ENCODE measurements at regions not wholly inside any gene's neighbourhood (a gene's known extent, or its start where the extent isn't known, plus 50 kb on each side); places are given as distances from the start of the nearest gene placed in this dataset.

- in situ Hi-C loops (cut with MboI; ENCODE audit: low pct_unique_long_range_greater_than_20kb, low sequenced_read_pairs): no loop called here
- DNase-seq: no peak
Measured at GRCh38 chr9:135262248-135262647, 174.8 kb downstream of the OLFM1 start.

GRCh38 chr9:135263511-135263910, 176.0 kb downstream of the OLFM1 start:
- DNase-seq: no peak
- in situ Hi-C loops (cut with MboI; ENCODE audit: low pct_unique_long_range_greater_than_20kb, low sequenced_read_pairs): no loop called here

GRCh38 chr9:135265931-135266330, 178.5 kb downstream of the OLFM1 start:
- in situ Hi-C loops (cut with MboI; ENCODE audit: low pct_unique_long_range_greater_than_20kb, low sequenced_read_pairs): no loop called here
- no peak for DNase-seq

GRCh38 chr9:135267191-135267809, 179.8 kb downstream of the OLFM1 start:
- no peak for DNase-seq
- in situ Hi-C loops (cut with MboI; ENCODE audit: low pct_unique_long_range_greater_than_20kb, low sequenced_read_pairs): no loop called here

- no peak for DNase-seq
- in situ Hi-C loops (cut with MboI; ENCODE audit: low pct_unique_long_range_greater_than_20kb, low sequenced_read_pairs): no loop called here
Measured at GRCh38 chr9:135268031-135268430, 180.6 kb downstream of the OLFM1 start.

- in situ Hi-C loops (cut with MboI; ENCODE audit: low pct_unique_long_range_greater_than_20kb, low sequenced_read_pairs): no loop called here
- no peak for DNase-seq
Measured at GRCh38 chr9:135268981-135269380, 181.5 kb downstream of the OLFM1 start.

- no peak for DNase-seq
- in situ Hi-C loops (cut with MboI; ENCODE audit: low pct_unique_long_range_greater_than_20kb, low sequenced_read_pairs): no loop called here
Measured at GRCh38 chr9:135269912-135270830, 182.7 kb downstream of the OLFM1 start.

- in situ Hi-C loops (cut with MboI; ENCODE audit: low pct_unique_long_range_greater_than_20kb, low sequenced_read_pairs): no loop called here
- DNase-seq: no peak
Measured at GRCh38 chr9:135271425-135271824, 184.0 kb downstream of the OLFM1 start.

- no peak for DNase-seq
- in situ Hi-C loops (cut with MboI; ENCODE audit: low pct_unique_long_range_greater_than_20kb, low sequenced_read_pairs): no loop called here
Measured at GRCh38 chr9:135272608-135273007, 185.1 kb downstream of the OLFM1 start.

- in situ Hi-C loops (cut with MboI; ENCODE audit: low pct_unique_long_range_greater_than_20kb, low sequenced_read_pairs): no loop called here
- no peak for DNase-seq
Measured at GRCh38 chr9:135273008-135273407, 185.5 kb downstream of the OLFM1 start.

- in situ Hi-C loops (cut with MboI; ENCODE audit: low pct_unique_long_range_greater_than_20kb, low sequenced_read_pairs): no loop called here
- DNase-seq: no peak
Measured at GRCh38 chr9:135275163-135275562, 187.7 kb downstream of the OLFM1 start.

GRCh38 chr9:135275571-135276289, 188.3 kb downstream of the OLFM1 start:
- DNase-seq: no peak
- in situ Hi-C loops (cut with MboI; ENCODE audit: low pct_unique_long_range_greater_than_20kb, low sequenced_read_pairs): no loop called here

- DNase-seq: no peak
- in situ Hi-C loops (cut with MboI; ENCODE audit: low pct_unique_long_range_greater_than_20kb, low sequenced_read_pairs): no loop called here
Measured at GRCh38 chr9:135277219-135278201, 190.0 kb downstream of the OLFM1 start.

GRCh38 chr9:135278586-135278985, 191.1 kb downstream of the OLFM1 start:
- in situ Hi-C loops (cut with MboI; ENCODE audit: low pct_unique_long_range_greater_than_20kb, low sequenced_read_pairs): no loop called here

GRCh38 chr9:135279385-135279784, 191.9 kb downstream of the OLFM1 start:
- DNase-seq: no peak
- in situ Hi-C loops (cut with MboI; ENCODE audit: low pct_unique_long_range_greater_than_20kb, low sequenced_read_pairs): no loop called here

More at GRCh38 chr9:135278586-135278985, 191.1 kb downstream of the OLFM1 start:
- DNase-seq: no peak

- in situ Hi-C loops (cut with MboI; ENCODE audit: low pct_unique_long_range_greater_than_20kb, low sequenced_read_pairs): no loop called here
- DNase-seq: no peak
Measured at GRCh38 chr9:135279834-135280393, 192.4 kb downstream of the OLFM1 start.

GRCh38 chr9:135280666-135281065, 193.2 kb downstream of the OLFM1 start:
- in situ Hi-C loops (cut with MboI; ENCODE audit: low pct_unique_long_range_greater_than_20kb, low sequenced_read_pairs): no loop called here
- no peak for DNase-seq

GRCh38 chr9:135281151-135281550, 193.7 kb downstream of the OLFM1 start:
- in situ Hi-C loops (cut with MboI; ENCODE audit: low pct_unique_long_range_greater_than_20kb, low sequenced_read_pairs): no loop called here
- DNase-seq: no peak

Data from KBM-7 (cell line).